Endothelial cell of umbilical vein (primary cell): ENCODE measurements at regions not wholly inside any gene's neighbourhood (a gene's known extent, or its start where the extent isn't known, plus 50 kb on each side); places are given as distances from the start of the nearest gene placed in this dataset.

Experiments
- BruUV-seq: library from RNA; stranded (reverse); fragments of 400-500 nt; replicated peaks from 2 replicates; lab custom pipeline; 2021; lab: Mats Ljungman, UMichigan
- CTCF ChIA-PET: fragments of 300-600, 350-600 bp; sonication (Branson Sonifier 250); formaldehyde crosslinking; loops from one replicate; lab custom pipeline; 2021; ENCODE audit warnings: antibody characterized with exemption, inconsistent platforms; lab: Charles Lee
- POLR2A ChIA-PET: fragments of 300-600, 350-600 bp; sonication (Branson Sonifier 250); formaldehyde crosslinking; loops from one replicate; lab custom pipeline; 2021; ENCODE audit warnings: antibody characterized with exemption, inconsistent platforms; lab: Charles Lee
- DNase-seq: peaks from one replicate; pipeline ENCODE4 v3.0.0-alpha.2; 2011; ENCODE audit warnings: low read depth, low spot score
- FAIRE-seq: peaks from 2 replicates; lab custom pipeline; 2011; peaks lifted over from hg19 to GRCh38; lab: Jason Lieb, UNC
- H2AFZ ChIP-seq: 2 replicates; pipeline ENCODE4 v1.6.0; 2012; ENCODE audit warnings: low read depth, low read length, control low read depth, inconsistent platforms
- H3K27ac ChIP-seq: 2 replicates; pipeline ENCODE4 v1.5.1; 2011; ENCODE audit warnings: low read depth, mild to moderate bottlenecking, control low read depth, low read length, moderate library complexity; ENCODE audit not compliant: insufficient read depth
- H3K27me3 ChIP-seq, 2 experiments: 2 replicates each; pipeline versions ENCODE4 v1.6.0 to v1.6.1; 2011; ENCODE audit warnings: low read length in 2 of 2, mixed read lengths in 1 of 2; ENCODE audit not compliant: control insufficient read depth in 2 of 2, insufficient read depth in 2 of 2
- H3K36me3 ChIP-seq, 2 experiments: 2 replicates in 1 of 2; 3 replicates in 1 of 2; pipeline ENCODE4 v1.5.1; 2011; ENCODE audit warnings: low read length in 2 of 2, mild to moderate bottlenecking in 1 of 2, moderate library complexity in 1 of 2; ENCODE audit not compliant: control insufficient read depth in 2 of 2, insufficient read depth in 2 of 2; ENCODE audit errors: extremely low read depth in 1 of 2
- H3K4me1 ChIP-seq: 3 replicates; pipeline ENCODE4 v1.5.1; 2011; ENCODE audit warnings: mild to moderate bottlenecking, low read length; ENCODE audit not compliant: control insufficient read depth, insufficient read depth; ENCODE audit errors: extremely low read depth
- H3K4me2 ChIP-seq: 2 replicates; pipeline ENCODE4 v1.6.1; 2011; ENCODE audit warnings: low read length, control low read depth, mixed read lengths; ENCODE audit not compliant: insufficient read depth
- H3K4me3 ChIP-seq, 3 experiments: fragments of 200-600 bp in 1 of 3; sonication (generic), shearing (Covaris generic) in 1 of 3; replicated peaks in 1 of 3; 2 replicates each; pipeline ENCODE4 v1.5.1; 2011 to 2016; ENCODE audit warnings: control low read depth in 3 of 3, low read length in 3 of 3, mild to moderate bottlenecking in 2 of 3, inconsistent platforms in 1 of 3, low read depth in 1 of 3, moderate library complexity in 1 of 3; ENCODE audit not compliant: insufficient read depth in 1 of 3
- H3K79me2 ChIP-seq: 2 replicates; pipeline ENCODE4 v1.6.0; 2012; ENCODE audit warnings: low read length, inconsistent platforms; ENCODE audit not compliant: control insufficient read depth, insufficient read depth
- H3K9ac ChIP-seq: replicated peaks from 2 replicates; pipeline ENCODE3; 2011; ENCODE audit warnings: low read length, control low read depth; ENCODE audit not compliant: insufficient read depth; ENCODE audit errors: extremely low read depth
- H3K9me1 ChIP-seq: replicated peaks from 3 replicates; pipeline ENCODE4 v1.6.0; 2011; ENCODE audit warnings: mild to moderate bottlenecking, low read length; ENCODE audit not compliant: control insufficient read depth, insufficient read depth; ENCODE audit errors: extremely low read depth
- H3K9me3 ChIP-seq: replicated peaks from 2 replicates; pipeline ENCODE4 v1.5.1; 2012; ENCODE audit warnings: low read length, inconsistent platforms; ENCODE audit not compliant: control insufficient read depth, insufficient read depth
- H4K20me1 ChIP-seq: replicated peaks from 2 replicates; pipeline ENCODE3; 2011; ENCODE audit warnings: mild to moderate bottlenecking, low read length; ENCODE audit not compliant: control insufficient read depth, insufficient read depth; ENCODE audit errors: extremely low read depth
- EZH2 ChIP-seq: IDR thresholded peaks from 2 replicates; pipeline ENCODE4 v1.6.1; 2012; ENCODE audit warnings: borderline replicate concordance, low read depth, mild to moderate bottlenecking, moderate library complexity, low read length, inconsistent platforms; ENCODE audit not compliant: severe bottlenecking
- FOS ChIP-seq: IDR thresholded peaks from 2 replicates; pipeline ENCODE4 v1.6.1; 2011; ENCODE audit warnings: mild to moderate bottlenecking, low read length, moderate library complexity, borderline replicate concordance; ENCODE audit not compliant: insufficient read depth
- GATA2 ChIP-seq: IDR thresholded peaks from 2 replicates; pipeline ENCODE4 v1.7.0; 2011; ENCODE audit warnings: low read depth, mild to moderate bottlenecking, moderate library complexity, mixed read lengths, low read length; ENCODE audit not compliant: insufficient read length, insufficient read depth
- JUN ChIP-seq: IDR thresholded peaks from 2 replicates; pipeline ENCODE4 v1.6.1; 2011; ENCODE audit warnings: borderline replicate concordance, low read depth; ENCODE audit not compliant: insufficient read length, insufficient read depth
- MYC ChIP-seq: IDR thresholded peaks from one replicate; pipeline ENCODE4 v1.6.1; 2011; ENCODE audit warnings: mild to moderate bottlenecking, low read depth, low read length
- POLR2A ChIP-seq: IDR thresholded peaks from 2 replicates; pipeline ENCODE4 v1.6.1; 2012; ENCODE audit warnings: low read depth, mild to moderate bottlenecking, control low read depth, low read length
- POLR2AphosphoS5 ChIP-seq: IDR thresholded peaks from 2 replicates; pipeline ENCODE4 v1.6.1; 2012; ENCODE audit warnings: low read depth, mild to moderate bottlenecking, control low read depth, low read length, moderate library complexity; ENCODE audit not compliant: insufficient read depth
- dilution Hi-C: fragments of 300-500 bp; cut with MboI; formaldehyde crosslinking; loops from one replicate; pipeline ENCODE4 v1.15.0; 2019; ENCODE audit warnings: low sequenced_read_pairs; ENCODE audit not compliant: extremely low pct_ligation_motif_present
- intact Hi-C: fragments of 100-400 bp; cut with micrococcal nuclease; formaldehyde crosslinking; loops from one replicate; pipeline ENCODE4 v1.10.0; 2022
- TF ChIP-seq, protein P1 (sequence below): IDR thresholded peaks from 2 replicates; pipeline ENCODE4 v1.6.1; 2011; ENCODE audit not compliant: insufficient read depth, insufficient read length
- TF ChIP-seq, protein P2 (sequence below), 2 donors: IDR thresholded peaks; 1 replicate in 1 of 2; 2 replicates in 1 of 2; pipeline ENCODE4 v1.5.1; 2011; ENCODE audit warnings: low read length in 2 of 2, mild to moderate bottlenecking in 2 of 2, moderate library complexity in 2 of 2, control low read depth in 1 of 2, inconsistent platforms in 1 of 2, low read depth in 1 of 2; ENCODE audit not compliant: insufficient read depth in 1 of 2; ENCODE audit errors: extremely low read depth in 1 of 2

- TF ChIP-seq FOS, result no peak
- TF ChIP-seq, protein P1, sequence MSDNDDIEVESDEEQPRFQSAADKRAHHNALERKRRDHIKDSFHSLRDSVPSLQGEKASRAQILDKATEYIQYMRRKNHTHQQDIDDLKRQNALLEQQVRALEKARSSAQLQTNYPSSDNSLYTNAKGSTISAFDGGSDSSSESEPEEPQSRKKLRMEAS, result no peak
- TF ChIP-seq POLR2A, result no peak
- TF ChIP-seq POLR2AphosphoS5, result no peak
- TF ChIP-seq, protein P2, sequence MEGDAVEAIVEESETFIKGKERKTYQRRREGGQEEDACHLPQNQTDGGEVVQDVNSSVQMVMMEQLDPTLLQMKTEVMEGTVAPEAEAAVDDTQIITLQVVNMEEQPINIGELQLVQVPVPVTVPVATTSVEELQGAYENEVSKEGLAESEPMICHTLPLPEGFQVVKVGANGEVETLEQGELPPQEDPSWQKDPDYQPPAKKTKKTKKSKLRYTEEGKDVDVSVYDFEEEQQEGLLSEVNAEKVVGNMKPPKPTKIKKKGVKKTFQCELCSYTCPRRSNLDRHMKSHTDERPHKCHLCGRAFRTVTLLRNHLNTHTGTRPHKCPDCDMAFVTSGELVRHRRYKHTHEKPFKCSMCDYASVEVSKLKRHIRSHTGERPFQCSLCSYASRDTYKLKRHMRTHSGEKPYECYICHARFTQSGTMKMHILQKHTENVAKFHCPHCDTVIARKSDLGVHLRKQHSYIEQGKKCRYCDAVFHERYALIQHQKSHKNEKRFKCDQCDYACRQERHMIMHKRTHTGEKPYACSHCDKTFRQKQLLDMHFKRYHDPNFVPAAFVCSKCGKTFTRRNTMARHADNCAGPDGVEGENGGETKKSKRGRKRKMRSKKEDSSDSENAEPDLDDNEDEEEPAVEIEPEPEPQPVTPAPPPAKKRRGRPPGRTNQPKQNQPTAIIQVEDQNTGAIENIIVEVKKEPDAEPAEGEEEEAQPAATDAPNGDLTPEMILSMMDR (IDR thresholded peaks at IDR 0.05; ENCODE audit: extremely low read depth in 1 of 2, insufficient read depth in 1 of 2, low read depth in 1 of 2, low read length in 2 of 2), result no peak
- TF ChIP-seq GATA2, result no peak
- TF ChIP-seq MYC, result no peak
- no peak for TF ChIP-seq JUN
- no peak for TF ChIP-seq EZH2
- DNase-seq (no peak), FAIRE-seq (no peak)
- H3K27ac ChIP-seq, result no peak overlapping the region
- no peaks in the 10 kb centered on the region for H3K9me1 ChIP-seq
- intact Hi-C loops (no loop called here), dilution Hi-C loops (no loop called here)
- no peak overlapping the region for H2AFZ ChIP-seq
- no peaks in the 10 kb centered on the region for H4K20me1 ChIP-seq
- no peak overlapping the region for H3K9ac ChIP-seq
- no TSS peak for BruUV-seq
- no peak overlapping the region for H3K4me3 ChIP-seq
- ChIA-PET POLR2A (no interaction called here), CTCF (no interaction called here)
- H3K4me1 ChIP-seq, result no peaks in the 10 kb centered on the region
- H3K27me3 ChIP-seq, result no peaks in the 10 kb centered on the region
- H3K9me3 ChIP-seq, result no peaks in the 10 kb centered on the region
- no peaks in the 10 kb centered on the region for H3K36me3 ChIP-seq
- no peaks in the 10 kb centered on the region for H3K79me2 ChIP-seq
- H3K4me2 ChIP-seq, result no peak overlapping the region
These were observed 257.0 kb downstream of the MSX2 start for GRCh38 chr5:174981416-174981815.
